ENCODE measurements at regions not wholly inside any gene's neighbourhood (a gene's known extent, or its start where the extent isn't known, plus 50 kb on each side); places are given as distances from the start of the nearest gene placed in this dataset.

DNA sequence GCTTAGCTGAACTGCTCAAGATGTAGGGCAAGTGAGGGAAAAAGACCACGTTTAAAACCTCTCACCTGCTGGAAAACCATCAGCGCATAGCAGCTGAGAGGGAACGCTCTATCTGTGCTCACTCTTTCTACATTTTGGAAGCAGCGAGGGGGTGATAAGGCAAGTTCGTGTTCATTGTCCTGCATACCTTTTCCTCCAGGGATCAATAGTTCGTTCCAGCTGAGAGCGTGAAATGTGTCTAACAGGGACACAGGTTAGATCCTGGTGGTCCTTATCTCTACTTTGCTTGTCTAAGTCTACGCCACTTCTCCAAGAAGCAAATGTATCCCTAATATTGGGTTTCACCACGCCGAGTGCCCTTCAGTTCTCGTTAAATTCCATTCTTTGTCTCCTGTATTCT, 183.5 kb upstream of the ZFHX3 start (continued):
- TF ChIP-seq, protein P1, sequence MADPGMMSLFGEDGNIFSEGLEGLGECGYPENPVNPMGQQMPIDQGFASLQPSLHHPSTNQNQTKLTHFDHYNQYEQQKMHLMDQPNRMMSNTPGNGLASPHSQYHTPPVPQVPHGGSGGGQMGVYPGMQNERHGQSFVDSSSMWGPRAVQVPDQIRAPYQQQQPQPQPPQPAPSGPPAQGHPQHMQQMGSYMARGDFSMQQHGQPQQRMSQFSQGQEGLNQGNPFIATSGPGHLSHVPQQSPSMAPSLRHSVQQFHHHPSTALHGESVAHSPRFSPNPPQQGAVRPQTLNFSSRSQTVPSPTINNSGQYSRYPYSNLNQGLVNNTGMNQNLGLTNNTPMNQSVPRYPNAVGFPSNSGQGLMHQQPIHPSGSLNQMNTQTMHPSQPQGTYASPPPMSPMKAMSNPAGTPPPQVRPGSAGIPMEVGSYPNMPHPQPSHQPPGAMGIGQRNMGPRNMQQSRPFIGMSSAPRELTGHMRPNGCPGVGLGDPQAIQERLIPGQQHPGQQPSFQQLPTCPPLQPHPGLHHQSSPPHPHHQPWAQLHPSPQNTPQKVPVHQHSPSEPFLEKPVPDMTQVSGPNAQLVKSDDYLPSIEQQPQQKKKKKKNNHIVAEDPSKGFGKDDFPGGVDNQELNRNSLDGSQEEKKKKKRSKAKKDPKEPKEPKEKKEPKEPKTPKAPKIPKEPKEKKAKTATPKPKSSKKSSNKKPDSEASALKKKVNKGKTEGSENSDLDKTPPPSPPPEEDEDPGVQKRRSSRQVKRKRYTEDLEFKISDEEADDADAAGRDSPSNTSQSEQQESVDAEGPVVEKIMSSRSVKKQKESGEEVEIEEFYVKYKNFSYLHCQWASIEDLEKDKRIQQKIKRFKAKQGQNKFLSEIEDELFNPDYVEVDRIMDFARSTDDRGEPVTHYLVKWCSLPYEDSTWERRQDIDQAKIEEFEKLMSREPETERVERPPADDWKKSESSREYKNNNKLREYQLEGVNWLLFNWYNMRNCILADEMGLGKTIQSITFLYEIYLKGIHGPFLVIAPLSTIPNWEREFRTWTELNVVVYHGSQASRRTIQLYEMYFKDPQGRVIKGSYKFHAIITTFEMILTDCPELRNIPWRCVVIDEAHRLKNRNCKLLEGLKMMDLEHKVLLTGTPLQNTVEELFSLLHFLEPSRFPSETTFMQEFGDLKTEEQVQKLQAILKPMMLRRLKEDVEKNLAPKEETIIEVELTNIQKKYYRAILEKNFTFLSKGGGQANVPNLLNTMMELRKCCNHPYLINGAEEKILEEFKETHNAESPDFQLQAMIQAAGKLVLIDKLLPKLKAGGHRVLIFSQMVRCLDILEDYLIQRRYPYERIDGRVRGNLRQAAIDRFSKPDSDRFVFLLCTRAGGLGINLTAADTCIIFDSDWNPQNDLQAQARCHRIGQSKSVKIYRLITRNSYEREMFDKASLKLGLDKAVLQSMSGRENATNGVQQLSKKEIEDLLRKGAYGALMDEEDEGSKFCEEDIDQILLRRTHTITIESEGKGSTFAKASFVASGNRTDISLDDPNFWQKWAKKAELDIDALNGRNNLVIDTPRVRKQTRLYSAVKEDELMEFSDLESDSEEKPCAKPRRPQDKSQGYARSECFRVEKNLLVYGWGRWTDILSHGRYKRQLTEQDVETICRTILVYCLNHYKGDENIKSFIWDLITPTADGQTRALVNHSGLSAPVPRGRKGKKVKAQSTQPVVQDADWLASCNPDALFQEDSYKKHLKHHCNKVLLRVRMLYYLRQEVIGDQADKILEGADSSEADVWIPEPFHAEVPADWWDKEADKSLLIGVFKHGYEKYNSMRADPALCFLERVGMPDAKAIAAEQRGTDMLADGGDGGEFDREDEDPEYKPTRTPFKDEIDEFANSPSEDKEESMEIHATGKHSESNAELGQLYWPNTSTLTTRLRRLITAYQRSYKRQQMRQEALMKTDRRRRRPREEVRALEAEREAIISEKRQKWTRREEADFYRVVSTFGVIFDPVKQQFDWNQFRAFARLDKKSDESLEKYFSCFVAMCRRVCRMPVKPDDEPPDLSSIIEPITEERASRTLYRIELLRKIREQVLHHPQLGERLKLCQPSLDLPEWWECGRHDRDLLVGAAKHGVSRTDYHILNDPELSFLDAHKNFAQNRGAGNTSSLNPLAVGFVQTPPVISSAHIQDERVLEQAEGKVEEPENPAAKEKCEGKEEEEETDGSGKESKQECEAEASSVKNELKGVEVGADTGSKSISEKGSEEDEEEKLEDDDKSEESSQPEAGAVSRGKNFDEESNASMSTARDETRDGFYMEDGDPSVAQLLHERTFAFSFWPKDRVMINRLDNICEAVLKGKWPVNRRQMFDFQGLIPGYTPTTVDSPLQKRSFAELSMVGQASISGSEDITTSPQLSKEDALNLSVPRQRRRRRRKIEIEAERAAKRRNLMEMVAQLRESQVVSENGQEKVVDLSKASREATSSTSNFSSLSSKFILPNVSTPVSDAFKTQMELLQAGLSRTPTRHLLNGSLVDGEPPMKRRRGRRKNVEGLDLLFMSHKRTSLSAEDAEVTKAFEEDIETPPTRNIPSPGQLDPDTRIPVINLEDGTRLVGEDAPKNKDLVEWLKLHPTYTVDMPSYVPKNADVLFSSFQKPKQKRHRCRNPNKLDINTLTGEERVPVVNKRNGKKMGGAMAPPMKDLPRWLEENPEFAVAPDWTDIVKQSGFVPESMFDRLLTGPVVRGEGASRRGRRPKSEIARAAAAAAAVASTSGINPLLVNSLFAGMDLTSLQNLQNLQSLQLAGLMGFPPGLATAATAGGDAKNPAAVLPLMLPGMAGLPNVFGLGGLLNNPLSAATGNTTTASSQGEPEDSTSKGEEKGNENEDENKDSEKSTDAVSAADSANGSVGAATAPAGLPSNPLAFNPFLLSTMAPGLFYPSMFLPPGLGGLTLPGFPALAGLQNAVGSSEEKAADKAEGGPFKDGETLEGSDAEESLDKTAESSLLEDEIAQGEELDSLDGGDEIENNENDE (IDR thresholded peaks at IDR 0.05; ENCODE audit: insufficient replicate concordance, low read length): no peak
- TF ChIP-seq CBX5 (IDR thresholded peaks at IDR 0.05; ENCODE audit: low read depth, low read length) (no peak), HDAC6 (IDR thresholded peaks at IDR 0.05; ENCODE audit: low read depth, low read length) (no peak), SP2 (IDR thresholded peaks at IDR 0.05; ENCODE audit: low read length) (no peak), KDM1A (IDR thresholded peaks at IDR 0.05; ENCODE audit: borderline replicate concordance, low read length) (no peak), POLR2A (IDR thresholded peaks at IDR 0.05; ENCODE audit: control extremely low read depth in 1 of 2, low read depth in 2 of 2, low read length in 2 of 2) (no peak), BACH1 (IDR thresholded peaks at IDR 0.05; ENCODE audit: low read length) (no peak), FOSL1 (IDR thresholded peaks at IDR 0.05; ENCODE audit: insufficient read depth, low read depth, low read length) (no peak)
- TF ChIP-seq, protein P2, sequence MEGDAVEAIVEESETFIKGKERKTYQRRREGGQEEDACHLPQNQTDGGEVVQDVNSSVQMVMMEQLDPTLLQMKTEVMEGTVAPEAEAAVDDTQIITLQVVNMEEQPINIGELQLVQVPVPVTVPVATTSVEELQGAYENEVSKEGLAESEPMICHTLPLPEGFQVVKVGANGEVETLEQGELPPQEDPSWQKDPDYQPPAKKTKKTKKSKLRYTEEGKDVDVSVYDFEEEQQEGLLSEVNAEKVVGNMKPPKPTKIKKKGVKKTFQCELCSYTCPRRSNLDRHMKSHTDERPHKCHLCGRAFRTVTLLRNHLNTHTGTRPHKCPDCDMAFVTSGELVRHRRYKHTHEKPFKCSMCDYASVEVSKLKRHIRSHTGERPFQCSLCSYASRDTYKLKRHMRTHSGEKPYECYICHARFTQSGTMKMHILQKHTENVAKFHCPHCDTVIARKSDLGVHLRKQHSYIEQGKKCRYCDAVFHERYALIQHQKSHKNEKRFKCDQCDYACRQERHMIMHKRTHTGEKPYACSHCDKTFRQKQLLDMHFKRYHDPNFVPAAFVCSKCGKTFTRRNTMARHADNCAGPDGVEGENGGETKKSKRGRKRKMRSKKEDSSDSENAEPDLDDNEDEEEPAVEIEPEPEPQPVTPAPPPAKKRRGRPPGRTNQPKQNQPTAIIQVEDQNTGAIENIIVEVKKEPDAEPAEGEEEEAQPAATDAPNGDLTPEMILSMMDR (IDR thresholded peaks at IDR 0.05; ENCODE audit: control extremely low read depth in 1 of 3, insufficient read depth in 1 of 3, low read depth in 1 of 3, low read length in 3 of 3): no peak
- TF ChIP-seq, protein P3, sequence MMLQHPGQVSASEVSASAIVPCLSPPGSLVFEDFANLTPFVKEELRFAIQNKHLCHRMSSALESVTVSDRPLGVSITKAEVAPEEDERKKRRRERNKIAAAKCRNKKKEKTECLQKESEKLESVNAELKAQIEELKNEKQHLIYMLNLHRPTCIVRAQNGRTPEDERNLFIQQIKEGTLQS (IDR thresholded peaks at IDR 0.05; ENCODE audit: insufficient read depth, low read depth, low read length): no peak

All from H1 (cell line).